Spleen (tissue), 7 donors: ENCODE measurements at regions not wholly inside any gene's neighbourhood (a gene's known extent, or its start where the extent isn't known, plus 50 kb on each side); places are given as distances from the start of the nearest gene placed in this dataset.

Source experiments
- CTCF ChIP-seq, 11 experiments: fragments of 200-600 bp in 7 of 11; fragments of 450-650 bp in 4 of 11; sonication (generic) in 4 of 11; IDR thresholded peaks in 8 of 11; conservative IDR thresholded peaks in 3 of 11; 1 replicate in 7 of 11; 2 replicates in 4 of 11; pipeline versions ENCODE4 v1.4.0 to v1.8.0; 2016 to 2021; ENCODE audit warnings: antibody characterized with exemption in 11 of 11, inconsistent platforms in 4 of 11, mild to moderate bottlenecking in 1 of 11
- POLR2A ChIP-seq, 3 donors: fragments of 450-650 bp; IDR thresholded peaks; one replicate each; pipeline ENCODE4 v1.5.1; 2017; ENCODE audit warnings: antibody characterized with exemption in 3 of 3, mild to moderate bottlenecking in 1 of 3
- POLR2AphosphoS5 ChIP-seq, 3 donors: sonication (generic); formaldehyde crosslinking; IDR thresholded peaks; one replicate each; pipeline ENCODE4 v1.5.1; 2017; ENCODE audit warnings: antibody characterized with exemption in 3 of 3
- donor health status: DM: no; HTN: no; CAD: no; lungs with moderate emphysema.
- donor health status: DM: no; HTN: no; CAD: no.
- donor health status: DM: no; HTN: no; CAD: no.

- TF ChIP-seq CTCF (IDR thresholded peaks at IDR 0.05 in 8 of 11, conservative IDR thresholded peaks at IDR 0.05 in 3 of 11), result no peak
- TF ChIP-seq POLR2AphosphoS5 (IDR thresholded peaks at IDR 0.05), result no peak
- TF ChIP-seq POLR2A (IDR thresholded peaks at IDR 0.05), result no peak
These were observed 80.4 kb upstream of the ZCCHC2 start for GRCh38 chr18:62442391-62442790.
